HG03520 (cell line): ENCODE measurements at regions not wholly inside any gene's neighbourhood (a gene's known extent, or its start where the extent isn't known, plus 50 kb on each side); places are given as distances from the start of the nearest gene placed in this dataset.

ENCODE experiments used
- ATAC-seq: cut with Tn5 transposase; IDR thresholded peaks from one replicate; pipeline ENCODE4 v1.9.1; 2021; ENCODE audit warnings: mild to moderate bottlenecking, moderate library complexity; ENCODE audit not compliant: unreplicated experiment

- ATAC-seq = no peak
Measured at GRCh38 chr11:127567237-127567932, 566.8 kb upstream of the KIRREL3 start.

GRCh38 chr11:127564810-127565209 is 564.2 kb upstream of the KIRREL3 start:
- ATAC-seq = no peak

GRCh38 chr11:127559978-127560377 is 559.4 kb upstream of the KIRREL3 start:
- no peak for ATAC-seq

GRCh38 chr11:127552446-127552845 is 551.9 kb upstream of the KIRREL3 start:
- ATAC-seq = no peak

- no peak for ATAC-seq
Measured at GRCh38 chr11:127531167-127531566, 530.6 kb upstream of the KIRREL3 start.

GRCh38 chr11:127528297-127528696 is 527.7 kb upstream of the KIRREL3 start:
- ATAC-seq = no peak

- no peak for ATAC-seq
Measured at GRCh38 chr11:127524618-127525017, 524.0 kb upstream of the KIRREL3 start.

GRCh38 chr11:127521413-127521812 is 520.8 kb upstream of the KIRREL3 start:
- no peak for ATAC-seq

GRCh38 chr11:127507851-127508250 is 507.3 kb upstream of the KIRREL3 start:
- ATAC-seq = no peak

- ATAC-seq = no peak
Measured at GRCh38 chr11:127506647-127507046, 506.1 kb upstream of the KIRREL3 start.

- ATAC-seq = no peak
Measured at GRCh38 chr11:127506126-127506525, 505.6 kb upstream of the KIRREL3 start.

- ATAC-seq = no peak
Measured at GRCh38 chr11:127496165-127496564, 495.6 kb upstream of the KIRREL3 start.

GRCh38 chr11:127493330-127494022 is 492.9 kb upstream of the KIRREL3 start:
- ATAC-seq = no peak

- no peak for ATAC-seq
Measured at GRCh38 chr11:127492029-127492428, 491.5 kb upstream of the KIRREL3 start.

- no peak for ATAC-seq
Measured at GRCh38 chr11:127491589-127491988, 491.0 kb upstream of the KIRREL3 start.

- no peak for ATAC-seq
Measured at GRCh38 chr11:127490896-127491295, 490.3 kb upstream of the KIRREL3 start.

GRCh38 chr11:127485541-127485940 is 485.0 kb upstream of the KIRREL3 start:
- ATAC-seq = no peak

GRCh38 chr11:127481391-127481790 is 480.8 kb upstream of the KIRREL3 start:
- no peak for ATAC-seq

- ATAC-seq = no peak
Measured at GRCh38 chr11:127478826-127479225, 478.3 kb upstream of the KIRREL3 start.

GRCh38 chr11:127474766-127475165 is 474.2 kb upstream of the KIRREL3 start:
- no peak for ATAC-seq

GRCh38 chr11:127472505-127472904 is 471.9 kb upstream of the KIRREL3 start:
- no peak for ATAC-seq

- ATAC-seq = no peak
Measured at GRCh38 chr11:127471662-127472061, 471.1 kb upstream of the KIRREL3 start.
